HG03565 (cell line): ENCODE measurements at regions not wholly inside any gene's neighbourhood (a gene's known extent, or its start where the extent isn't known, plus 50 kb on each side); places are given as distances from the start of the nearest gene placed in this dataset.

Experiments used
- ATAC-seq: cut with Tn5 transposase; IDR thresholded peaks from one replicate; pipeline ENCODE4 v1.9.1; 2021; ENCODE audit warnings: mild to moderate bottlenecking, moderate library complexity; ENCODE audit not compliant: unreplicated experiment

DNA sequence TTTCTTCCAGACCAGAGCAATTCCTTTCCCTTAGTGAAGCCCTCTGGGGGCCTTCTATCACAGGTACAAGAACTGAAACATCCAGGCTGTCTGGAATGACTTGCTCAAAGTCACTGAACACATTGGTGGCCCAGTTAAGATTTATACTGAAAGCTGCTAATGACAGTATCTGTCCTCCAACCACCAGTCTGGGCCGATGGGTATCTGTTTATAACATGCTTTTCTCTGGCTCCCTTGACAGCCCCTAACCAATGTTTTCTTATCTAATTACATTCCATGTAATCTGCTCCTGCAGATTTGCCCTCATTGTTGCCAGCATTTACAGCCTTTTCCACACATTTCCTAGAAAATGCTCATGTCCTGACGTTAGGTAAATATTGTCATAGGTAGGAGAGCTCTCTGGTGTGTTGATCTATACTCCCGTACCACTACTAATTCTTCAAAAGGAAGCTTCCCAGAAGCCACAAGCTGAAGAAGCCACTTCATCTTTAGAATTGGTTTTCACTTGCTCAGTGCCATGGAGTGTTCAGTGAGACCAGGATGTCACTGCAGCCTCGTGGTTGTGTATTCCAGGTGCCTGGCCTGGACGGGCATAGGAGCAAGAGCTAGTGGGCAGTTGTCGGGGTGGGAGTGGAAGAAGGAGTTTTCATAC, 163.9 kb downstream of the TSEN15 start:
- no peak for ATAC-seq

DNA sequence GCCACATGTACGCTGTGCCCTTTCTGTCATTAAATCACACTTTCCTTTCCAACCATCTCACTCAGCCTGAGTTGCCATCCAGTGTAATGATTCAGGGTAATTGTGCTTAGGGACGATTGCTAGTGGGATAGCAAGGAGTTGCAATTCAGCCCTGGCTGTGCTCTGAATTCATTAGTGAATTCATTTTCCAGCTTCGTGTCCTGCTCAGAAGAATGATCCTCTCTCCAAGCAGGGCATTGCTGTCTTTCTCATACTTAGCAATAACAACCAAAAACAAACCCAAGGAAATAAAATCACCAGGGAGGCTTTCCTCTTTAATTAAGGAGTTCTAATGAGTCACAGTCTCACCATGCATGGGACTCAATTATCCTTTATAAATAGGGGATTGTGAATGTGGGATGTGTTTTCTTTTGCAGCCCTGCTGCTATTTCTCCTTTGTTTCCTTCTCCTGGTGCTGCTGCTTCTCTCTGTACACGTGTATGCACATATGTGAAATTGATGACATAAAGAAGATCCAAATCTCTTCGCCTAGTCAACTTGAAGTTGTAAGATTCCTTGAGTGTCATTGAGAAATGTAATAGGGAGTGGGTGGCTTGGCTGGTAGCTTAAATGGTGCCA, 167.0 kb downstream of the TSEN15 start:
- no peak for ATAC-seq

DNA sequence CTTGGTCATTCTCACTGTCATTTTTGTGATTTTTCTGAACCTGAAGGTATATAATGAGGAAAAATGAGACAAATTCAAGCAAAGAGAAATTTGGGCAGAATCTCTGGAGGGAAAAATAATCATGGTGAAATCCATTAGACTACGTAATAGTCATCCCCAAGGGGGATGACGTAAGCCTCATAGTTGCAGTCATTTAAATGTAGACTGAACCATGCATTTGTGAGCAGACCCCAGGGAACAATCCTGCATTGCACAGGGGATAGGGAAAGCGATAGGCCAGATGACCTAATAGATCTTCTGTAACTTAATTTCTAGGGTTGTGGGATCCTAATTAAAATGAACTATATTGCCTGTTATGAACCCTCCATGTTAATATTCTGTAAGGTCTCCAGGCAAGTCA, 167.4 kb upstream of the C1orf21 start:
- no peak for ATAC-seq

DNA sequence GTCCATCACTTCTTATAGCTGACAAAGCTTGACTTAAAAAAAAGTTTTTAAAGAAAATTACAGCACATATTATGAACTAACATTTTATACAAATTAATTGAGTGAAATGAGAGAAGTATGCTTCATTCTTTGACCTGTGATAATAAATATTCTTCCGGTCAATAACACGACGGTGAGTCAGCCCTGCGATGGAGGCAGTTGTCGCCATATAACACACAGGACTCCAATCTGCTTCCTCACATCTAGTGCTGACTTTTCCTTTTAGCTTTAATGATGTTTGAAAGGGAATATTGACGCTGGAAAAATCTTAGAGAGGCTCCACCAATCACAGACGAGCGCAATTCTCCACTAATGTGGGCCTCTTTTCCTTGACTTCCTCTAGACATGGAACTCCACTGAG, 166.9 kb upstream of the C1orf21 start:
- no peak for ATAC-seq

DNA sequence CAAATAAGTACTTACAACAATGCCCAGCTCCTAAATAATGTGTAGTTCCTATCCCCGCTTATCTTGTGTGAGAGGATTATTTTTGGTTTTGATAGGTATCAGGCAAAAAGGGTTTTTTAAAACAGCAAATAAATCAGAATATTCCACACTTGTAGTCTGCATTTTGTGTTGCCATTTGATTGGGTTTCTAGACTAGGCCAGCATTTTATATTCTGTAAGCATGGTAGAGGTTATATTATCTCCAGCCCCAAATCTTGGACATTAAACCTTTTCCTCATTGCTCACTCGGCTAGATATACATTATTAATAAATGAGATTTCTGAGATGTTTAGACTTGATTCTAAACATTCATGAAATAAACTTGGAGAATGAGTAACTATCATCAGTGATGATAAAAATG, 165.7 kb upstream of the C1orf21 start:
- ATAC-seq, result no peak

DNA sequence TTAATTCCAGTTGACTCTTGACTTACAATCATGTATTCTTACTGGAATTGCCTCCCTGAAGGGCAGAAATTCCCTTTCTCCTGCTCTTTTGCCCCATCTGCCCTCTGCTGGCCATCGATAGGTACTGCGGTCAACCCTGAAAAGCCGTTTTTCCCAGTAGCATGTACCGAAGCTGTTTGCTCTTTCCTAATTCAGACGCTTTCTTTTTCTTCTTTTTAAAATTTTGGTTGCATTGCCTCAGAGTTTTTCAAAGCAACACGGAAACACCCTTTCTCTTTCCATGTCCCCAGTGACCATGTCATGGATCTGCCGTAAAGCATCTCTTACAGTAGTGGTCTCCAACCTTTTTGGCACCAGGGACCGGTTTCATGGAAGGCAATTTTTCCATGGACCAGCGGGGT, 164.2 kb upstream of the C1orf21 start:
- no peak for ATAC-seq

DNA sequence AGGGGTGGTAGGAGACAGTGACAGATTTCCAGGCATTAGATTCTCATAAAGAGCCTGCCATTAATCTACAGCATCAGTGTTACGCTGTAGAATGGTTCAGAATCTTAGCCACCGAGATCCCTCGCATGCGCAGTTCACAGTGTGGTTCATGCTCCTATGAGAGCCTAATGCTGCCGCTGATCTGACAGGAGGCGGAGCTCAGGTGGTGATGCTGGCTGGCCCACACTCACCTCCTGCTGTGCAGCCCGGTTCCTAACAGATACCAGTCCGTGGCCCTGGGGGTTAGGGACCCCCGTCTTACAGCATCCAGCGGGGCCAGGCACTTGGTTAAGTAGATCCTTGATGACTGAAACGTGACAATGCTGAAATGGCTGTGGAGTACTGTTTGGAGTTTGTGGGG, 163.6 kb upstream of the C1orf21 start:
- no peak for ATAC-seq

DNA sequence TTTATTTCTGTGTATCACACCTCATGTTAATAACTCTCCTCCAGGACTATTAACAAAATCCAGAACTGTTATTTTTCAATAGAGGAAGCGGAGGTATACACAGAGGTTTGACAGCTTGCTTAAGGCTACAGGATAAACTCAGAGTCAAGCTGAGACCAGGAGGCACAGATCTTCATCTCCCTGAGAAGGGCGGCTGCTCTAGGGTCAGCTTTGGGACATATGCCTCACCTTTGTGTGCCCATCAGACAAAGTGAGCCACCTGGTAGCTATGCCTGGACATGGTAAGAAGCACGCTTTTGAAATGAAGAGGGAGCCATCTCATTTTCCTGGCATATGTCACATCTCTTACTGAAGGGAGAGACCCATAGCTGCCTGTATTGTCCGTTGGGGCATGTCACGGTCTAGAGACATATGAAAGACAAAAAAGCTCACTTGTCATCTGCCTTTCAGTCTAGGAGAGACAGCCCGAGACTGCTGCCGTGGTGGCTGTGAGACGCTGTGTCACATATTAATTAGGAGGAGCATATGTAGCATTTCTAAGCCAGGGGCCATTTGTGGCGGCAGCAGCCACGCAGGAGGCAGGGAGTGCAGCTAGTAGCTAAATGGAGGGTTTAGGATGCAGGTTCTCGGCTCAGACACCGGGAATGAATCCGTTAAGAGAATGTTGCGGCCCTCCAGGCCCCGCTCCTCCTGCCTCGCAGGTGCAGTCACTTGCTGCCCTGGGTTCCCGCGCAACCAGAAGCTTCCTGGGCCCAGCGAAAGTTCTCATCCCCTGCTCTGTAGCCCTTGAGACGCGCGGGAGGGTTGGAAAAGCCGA, 161.3 kb upstream of the C1orf21 start:
- no peak for ATAC-seq

DNA sequence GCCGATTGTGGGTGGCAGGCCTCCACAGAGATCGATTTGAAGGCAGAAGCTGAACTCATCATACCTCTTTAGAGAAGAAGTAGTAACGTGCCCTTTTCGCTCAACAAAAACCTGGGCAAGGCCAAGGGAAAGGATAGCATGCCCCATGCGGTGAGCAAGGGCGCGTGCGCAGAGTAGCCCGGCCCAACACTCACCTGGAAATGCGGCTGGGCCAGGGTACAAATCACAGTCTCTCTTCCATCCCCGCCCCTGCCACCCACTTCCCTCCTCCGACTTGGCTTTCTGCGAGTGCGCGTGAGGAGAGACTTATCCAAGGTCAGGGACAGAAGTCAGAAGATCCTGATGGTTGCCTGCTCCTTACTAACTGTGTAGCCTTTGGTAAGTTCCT, 160.7 kb upstream of the C1orf21 start:
- ATAC-seq, result no peak

DNA sequence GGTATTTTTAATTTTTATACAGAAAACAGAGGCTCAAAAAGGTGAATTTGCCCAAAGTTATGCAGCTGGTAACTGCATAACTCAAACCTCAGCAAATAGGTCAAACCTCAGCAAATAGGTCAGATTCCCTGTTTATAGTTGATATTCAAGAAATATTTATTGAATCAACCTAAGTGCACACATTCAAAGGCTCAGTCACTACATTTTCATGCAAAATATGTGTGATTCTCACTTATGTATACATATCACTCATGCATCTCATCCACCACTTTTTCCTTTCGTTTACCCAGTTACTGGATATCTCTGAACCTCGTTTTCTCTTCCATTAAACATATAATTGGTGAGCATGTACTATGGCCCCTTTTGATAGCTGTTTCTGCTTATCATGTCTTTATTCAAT, 158.3 kb upstream of the C1orf21 start:
- no peak for ATAC-seq

DNA sequence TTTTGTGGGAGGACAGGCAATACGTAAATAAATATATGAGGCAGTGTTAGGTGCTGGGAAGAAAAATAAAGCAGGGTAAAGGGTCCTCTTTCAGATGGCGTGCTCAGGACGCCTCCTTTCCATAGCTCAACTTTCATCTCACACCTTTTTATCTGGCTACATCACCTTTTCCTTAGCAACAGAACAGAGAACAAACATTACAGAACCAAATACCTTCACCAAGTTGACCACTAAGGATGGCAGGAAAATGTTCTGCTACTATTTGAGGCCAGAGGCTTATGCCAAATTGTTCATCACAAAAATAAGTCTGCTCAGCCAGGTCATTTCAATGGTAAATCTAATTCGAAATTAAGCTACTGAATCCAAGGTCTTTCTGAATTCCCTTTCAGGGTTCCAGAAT, 149.2 kb upstream of the C1orf21 start:
- ATAC-seq, result no peak

DNA sequence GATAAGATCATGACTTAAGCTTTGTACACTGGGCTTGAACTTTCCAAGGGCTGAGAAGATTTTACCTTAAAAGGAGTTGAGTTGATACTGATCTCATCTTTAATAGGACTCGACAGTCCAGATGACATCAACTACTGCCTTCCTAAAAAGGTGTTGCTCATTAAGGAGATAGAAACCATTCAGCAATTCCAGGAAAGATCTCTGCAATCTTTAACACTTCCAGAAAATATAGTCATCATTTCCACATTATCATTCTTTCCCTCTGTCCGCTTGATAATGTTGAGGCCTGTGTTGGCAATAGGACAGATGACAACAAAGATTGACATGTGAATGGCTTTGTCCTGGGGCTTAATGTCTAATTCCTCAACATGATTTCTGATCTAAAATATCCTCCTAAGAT, 145.4 kb upstream of the C1orf21 start:
- no peak for ATAC-seq

DNA sequence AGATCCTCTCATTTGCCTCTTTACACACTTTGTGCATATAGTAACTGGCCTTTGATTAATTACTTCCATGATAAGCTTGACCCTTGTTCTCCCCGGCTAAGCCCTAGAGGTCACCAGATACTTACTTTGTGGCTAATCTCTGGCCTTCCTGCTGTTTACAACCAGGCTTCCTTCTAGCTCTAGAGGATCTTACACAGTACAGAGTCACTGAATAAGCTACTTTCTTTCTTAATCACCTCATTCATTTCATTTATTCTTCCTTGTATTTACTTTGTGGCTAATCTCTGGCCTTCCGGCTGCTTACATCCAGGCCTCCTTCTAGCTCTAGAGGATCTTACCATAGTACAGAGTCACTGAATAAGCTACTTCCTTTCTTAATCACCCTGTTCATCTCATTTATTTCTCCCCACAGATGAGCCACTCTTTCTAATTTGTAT, 144.3 kb upstream of the C1orf21 start:
- no peak for ATAC-seq

DNA sequence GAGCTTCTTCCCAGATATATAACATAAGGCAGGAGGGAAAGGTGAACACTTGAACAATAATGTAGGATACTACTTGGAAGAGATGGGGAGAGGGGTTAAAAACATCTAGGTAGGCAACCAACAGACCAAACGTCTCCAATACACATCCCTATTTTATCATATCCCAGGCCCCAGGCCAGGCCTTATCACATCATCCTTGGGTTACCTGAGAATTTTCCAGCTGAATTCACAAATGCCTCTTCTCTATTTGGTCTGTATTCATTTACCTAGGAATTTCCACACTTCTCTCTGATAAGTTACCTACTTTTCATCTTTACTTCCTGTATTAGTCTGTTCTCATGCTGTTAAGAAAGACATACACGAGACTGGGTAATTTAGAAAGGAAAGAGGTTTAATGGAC, 141.9 kb upstream of the C1orf21 start:
- ATAC-seq, result no peak

DNA sequence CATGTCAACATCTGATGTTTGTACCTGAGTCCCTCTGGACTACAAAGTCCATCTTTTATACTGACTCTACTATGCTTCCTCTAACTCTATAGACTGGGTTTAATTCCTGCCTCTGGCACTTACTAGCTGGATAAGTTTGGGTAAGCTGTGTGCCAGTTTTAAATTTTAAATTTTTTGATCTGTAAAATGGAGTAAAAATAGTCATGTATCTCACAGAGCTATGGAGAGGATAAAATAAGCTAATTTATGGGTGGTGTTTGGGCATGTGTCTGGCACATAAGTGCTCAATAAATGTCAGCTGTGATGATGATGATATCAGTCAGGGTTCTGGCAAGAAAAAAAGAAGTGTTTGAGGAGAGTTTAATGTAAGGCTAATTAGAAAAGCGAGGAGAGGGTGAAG, 139.2 kb upstream of the C1orf21 start:
- ATAC-seq, result no peak

DNA sequence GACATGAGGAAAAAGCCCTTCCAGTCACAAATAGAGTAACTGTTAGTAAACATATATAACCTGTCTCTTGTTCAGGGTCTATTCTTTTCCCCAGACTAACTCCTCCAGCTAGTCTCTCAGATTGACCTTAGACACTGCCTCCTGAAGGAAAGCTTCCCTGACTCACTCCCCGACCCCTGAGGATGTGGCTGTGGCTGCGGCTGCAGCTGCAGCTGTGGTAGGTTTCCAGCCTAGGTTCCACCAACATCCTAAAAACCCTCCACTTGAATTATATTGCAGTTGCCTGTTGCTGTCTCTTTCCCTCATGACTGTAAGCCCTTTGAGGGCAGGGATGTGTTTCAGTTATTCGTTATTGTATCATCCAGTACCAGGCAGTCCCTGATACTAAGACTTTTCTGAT, 132.9 kb upstream of the C1orf21 start:
- no peak for ATAC-seq

DNA sequence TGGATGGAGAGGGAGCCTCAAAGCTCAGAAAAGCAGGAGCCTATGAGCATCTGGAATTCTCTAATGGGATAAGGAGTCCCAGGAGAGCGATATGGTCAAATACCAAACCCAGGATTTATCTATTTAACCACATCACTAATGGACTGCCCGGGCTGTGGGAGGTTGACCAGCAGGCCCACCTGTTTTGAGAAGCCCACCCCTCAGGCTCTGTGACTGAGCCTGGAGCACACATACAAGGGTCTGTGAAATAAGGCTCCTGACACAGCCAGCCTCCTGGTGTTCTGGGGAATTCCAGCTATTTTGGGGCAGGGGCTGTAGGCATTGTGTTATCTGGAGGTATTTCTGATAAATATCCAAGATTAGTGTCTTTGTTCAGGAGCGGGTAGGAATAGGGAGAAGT, 132.0 kb upstream of the C1orf21 start:
- no peak for ATAC-seq

DNA sequence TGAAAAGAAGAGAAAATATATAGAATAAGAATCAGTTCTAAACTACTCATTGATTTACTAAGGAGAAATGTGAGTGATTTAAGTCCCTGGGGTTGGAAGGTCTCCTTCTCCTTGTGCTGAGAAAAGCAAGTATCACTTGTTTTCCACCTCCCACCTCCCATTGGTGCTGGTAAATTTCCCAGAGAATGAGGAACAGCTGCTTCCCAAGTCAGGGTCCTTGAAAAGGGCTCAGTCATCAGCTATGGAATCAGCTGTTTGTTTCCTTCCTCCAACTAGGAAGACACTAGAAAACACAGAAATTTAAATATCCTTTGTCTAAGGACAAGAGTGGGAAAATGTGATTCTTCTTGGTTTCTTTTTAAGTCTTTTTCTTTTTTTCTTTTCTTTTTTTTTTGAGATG, 131.3 kb upstream of the C1orf21 start:
- no peak for ATAC-seq

DNA sequence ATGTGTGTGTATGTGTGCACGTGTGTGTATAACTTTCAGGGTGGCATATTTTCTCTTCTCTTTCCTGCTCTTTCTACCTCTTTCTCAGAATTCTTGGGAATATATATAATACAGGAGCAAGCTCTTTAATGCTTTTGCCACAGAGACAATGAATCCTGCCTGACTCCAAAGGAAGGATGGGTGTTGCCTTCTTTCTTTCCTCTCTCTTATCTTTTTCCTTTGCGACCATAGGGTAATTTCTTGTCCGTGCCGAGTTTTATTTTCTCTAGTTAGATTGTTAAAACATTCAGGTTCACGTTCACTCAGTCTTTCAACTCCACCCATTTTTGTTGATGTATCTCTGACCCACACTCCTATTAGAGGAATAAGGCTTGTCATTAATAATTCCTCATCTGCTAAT, 129.0 kb upstream of the C1orf21 start:
- ATAC-seq, result no peak

DNA sequence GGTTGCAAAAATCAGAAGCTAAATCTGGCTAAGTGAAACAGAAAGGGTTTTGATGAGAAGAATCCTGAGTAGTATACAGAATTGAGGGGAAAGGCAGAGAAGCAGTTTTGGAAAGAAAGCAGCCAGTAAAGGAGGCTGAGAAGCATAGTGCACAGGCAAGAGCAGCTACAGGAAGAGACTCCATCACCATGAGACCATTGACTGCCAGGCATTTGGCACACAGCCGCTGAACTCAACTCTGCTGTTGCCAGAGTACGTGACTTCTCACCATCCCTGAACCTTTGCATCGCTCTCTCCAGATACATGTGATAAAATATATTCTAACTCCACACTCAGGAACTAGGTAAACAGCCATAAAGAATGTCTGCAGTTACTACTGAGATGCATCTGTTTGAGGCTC, 128.3 kb upstream of the C1orf21 start:
- ATAC-seq, result no peak

DNA sequence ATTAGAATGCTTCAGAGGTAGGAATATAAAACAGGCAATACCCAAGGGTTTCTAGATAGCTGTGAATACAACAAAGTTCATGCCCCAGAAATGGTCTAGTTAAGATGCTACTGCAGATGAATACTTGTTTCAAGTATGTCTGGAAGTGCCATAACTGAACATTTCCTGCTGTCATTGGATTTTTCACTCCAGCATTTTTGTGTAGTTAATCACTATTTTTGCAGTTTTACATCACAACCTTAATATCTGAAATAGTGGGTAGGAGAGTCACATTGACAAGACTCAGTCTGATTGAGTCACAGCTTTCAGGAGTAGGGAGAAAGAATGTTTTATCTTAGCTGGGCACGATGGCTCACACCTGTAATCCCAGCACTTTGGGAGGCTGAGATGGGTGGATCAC, 126.4 kb upstream of the C1orf21 start:
- no peak for ATAC-seq

DNA sequence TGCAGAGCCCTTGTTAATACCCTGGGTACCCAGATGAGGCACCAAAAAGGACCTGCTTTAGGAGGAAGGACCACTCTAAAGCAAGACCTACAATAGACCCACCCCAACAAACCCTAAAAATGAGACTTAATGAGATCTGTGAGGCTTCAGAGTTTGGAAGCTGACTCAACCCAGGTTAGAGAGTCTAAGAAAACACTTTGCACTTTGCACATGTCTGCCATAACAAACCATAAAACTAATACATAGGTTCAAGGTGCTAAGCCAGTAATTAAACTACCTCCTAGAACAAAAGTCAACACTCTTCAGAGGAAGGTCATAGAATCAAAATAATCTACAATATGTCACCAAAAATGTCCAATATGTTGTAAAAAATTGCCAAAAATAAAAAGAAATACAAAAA, 124.7 kb upstream of the C1orf21 start:
- ATAC-seq, result no peak
